ENCODE measurements at regions not wholly inside any gene's neighbourhood (a gene's known extent, or its start where the extent isn't known, plus 50 kb on each side); places are given as distances from the start of the nearest gene placed in this dataset.
"Not testable (repeated sequence)": the region's sequence is repeated elsewhere in the genome, so short reads cannot be mapped to it uniquely, and the experiment has no call there.

- peaks cover 2% of the 10 kb centered on the region for H3K9me3 Mint-ChIP-seq
- Histone ChIP-seq H4K20me1 (ENCODE audit: low read depth) (no peaks in the 10 kb centered on the region), H3K27me3 (no peaks in the 10 kb centered on the region), H3K9me3 (ENCODE audit: low read depth) (peaks cover 7% of the 10 kb centered on the region), H2AFZ (replicated peaks) (no peak overlapping the region), H3K4me2 (no peak overlapping the region), H3K9ac (no peak overlapping the region), H3K36me3 (no peaks in the 10 kb centered on the region), H3F3A (ENCODE audit: low read depth) (no peaks in the 10 kb centered on the region), H3K79me2 (ENCODE audit: low read depth) (no peaks in the 10 kb centered on the region), H3K27ac (no peak overlapping the region), H3K4me1 (no peaks in the 10 kb centered on the region), H3K4me3 (no peak overlapping the region)
- H3K36me3 Mint-ChIP-seq: no peaks in the 10 kb centered on the region
- TF ChIP-seq EZH2 (IDR thresholded peaks at IDR 0.05) (no peak), EZH2phosphoT487 (IDR thresholded peaks at IDR 0.05) (no peak), CTCF (IDR thresholded peaks at IDR 0.05) (no peak)
- no peaks in the 10 kb centered on the region for H3K4me1 Mint-ChIP-seq
- H3K27ac Mint-ChIP-seq: no peak overlapping the region
- H3K4me3 Mint-ChIP-seq: no peak overlapping the region
- H3K27me3 Mint-ChIP-seq (ENCODE audit: insufficient read depth, low read depth): peaks cover 10% of the 10 kb centered on the region
- DNase-seq (ENCODE audit: low spot score): no peak
These were observed 149.0 kb downstream of the AHSP start for GRCh38 chr16:31676731-31677130.

GRCh38 chr16:31678649-31679325 is 151.1 kb downstream of the AHSP start:
- Histone ChIP-seq H2AFZ (replicated peaks) (no peak overlapping the region), H4K20me1 (ENCODE audit: low read depth) (no peaks in the 10 kb centered on the region), H3K27me3 (no peaks in the 10 kb centered on the region), H3K4me1 (no peaks in the 10 kb centered on the region), H3K4me2 (no peak overlapping the region), H3F3A (ENCODE audit: low read depth) (no peaks in the 10 kb centered on the region), H3K4me3 (no peak overlapping the region), H3K36me3 (no peaks in the 10 kb centered on the region), H3K79me2 (ENCODE audit: low read depth) (no peaks in the 10 kb centered on the region), H3K9ac (no peak overlapping the region), H3K27ac (no peak overlapping the region), H3K9me3 (ENCODE audit: low read depth) (peaks cover 7% of the 10 kb centered on the region)
- no peak for DNase-seq (ENCODE audit: low spot score)
- H3K36me3 Mint-ChIP-seq: no peaks in the 10 kb centered on the region
- no peaks in the 10 kb centered on the region for H3K4me1 Mint-ChIP-seq
- H3K27me3 Mint-ChIP-seq (ENCODE audit: insufficient read depth, low read depth): peaks cover 13% of the 10 kb centered on the region
- H3K9me3 Mint-ChIP-seq: peaks cover 8% of the 10 kb centered on the region
- no peak overlapping the region for H3K4me3 Mint-ChIP-seq
- H3K27ac Mint-ChIP-seq: no peak overlapping the region
- no peak for TF ChIP-seq CTCF (IDR thresholded peaks at IDR 0.05)
- no peak for TF ChIP-seq EZH2phosphoT487 (IDR thresholded peaks at IDR 0.05)
- TF ChIP-seq EZH2 (IDR thresholded peaks at IDR 0.05): no peak

GRCh38 chr16:31689331-31689730 is 161.6 kb downstream of the AHSP start:
- H3K36me3 Mint-ChIP-seq; H3K9me3 ChIP-seq (ENCODE audit: low read depth); H4K20me1 ChIP-seq (ENCODE audit: low read depth); H2AFZ ChIP-seq (replicated peaks); H3K4me3 Mint-ChIP-seq; H3K9ac ChIP-seq; DNase-seq (ENCODE audit: low spot score); H3K27me3 Mint-ChIP-seq (ENCODE audit: insufficient read depth, low read depth); H3K4me2 ChIP-seq; H3K4me1 Mint-ChIP-seq; H3K27ac ChIP-seq; H3F3A ChIP-seq (ENCODE audit: low read depth); H3K27ac Mint-ChIP-seq; H3K79me2 ChIP-seq (ENCODE audit: low read depth); H3K4me1 ChIP-seq; H3K27me3 ChIP-seq; H3K4me3 ChIP-seq; H3K36me3 ChIP-seq: not testable (repeated sequence)
- peaks cover 22% of the 10 kb centered on the region for H3K9me3 Mint-ChIP-seq

- not testable (repeated sequence) for H3K36me3 ChIP-seq; H3K4me3 ChIP-seq; H3F3A ChIP-seq (ENCODE audit: low read depth); H3K4me2 ChIP-seq; H3K9me3 Mint-ChIP-seq; H3K36me3 Mint-ChIP-seq; H3K27me3 ChIP-seq; H3K9me3 ChIP-seq (ENCODE audit: low read depth); H3K4me3 Mint-ChIP-seq; H3K4me1 ChIP-seq; H4K20me1 ChIP-seq (ENCODE audit: low read depth); H3K27ac ChIP-seq; H3K79me2 ChIP-seq (ENCODE audit: low read depth); H3K27ac Mint-ChIP-seq; H3K9ac ChIP-seq; DNase-seq (ENCODE audit: low spot score); H3K4me1 Mint-ChIP-seq; H3K27me3 Mint-ChIP-seq (ENCODE audit: insufficient read depth, low read depth); H2AFZ ChIP-seq (replicated peaks)
These were observed 164.6 kb downstream of the AHSP start for GRCh38 chr16:31692338-31692737.

Data from neural progenitor cell (in vitro differentiated cells).